MV-4-11 (cell line): ENCODE measurements at regions not wholly inside any gene's neighbourhood (a gene's known extent, or its start where the extent isn't known, plus 50 kb on each side); places are given as distances from the start of the nearest gene placed in this dataset.
"Not testable (repeated sequence)": the region's sequence is repeated elsewhere in the genome, so short reads cannot be mapped to it uniquely, and the experiment has no call there.

Experiments used
- DNase-seq: peaks from one replicate; lab custom pipeline; 2025; lab: John Stamatoyannopoulos, UW

- DNase-seq, result no peak
Measured at GRCh38 chr18:22043837-22044236, 125.6 kb upstream of the GATA6 start.

- DNase-seq, result no peak
Measured at GRCh38 chr18:22044474-22045220, 124.7 kb upstream of the GATA6 start.

- DNase-seq, result no peak
Measured at GRCh38 chr18:22045221-22045918, 124.0 kb upstream of the GATA6 start.

- DNase-seq, result no peak
Measured at GRCh38 chr18:22046473-22046872, 122.9 kb upstream of the GATA6 start.

GRCh38 chr18:22047485-22047884 lies 121.9 kb upstream of the GATA6 start:
- DNase-seq, result no peak

- DNase-seq, result no peak
Measured at GRCh38 chr18:22048221-22048620, 121.2 kb upstream of the GATA6 start.

- no peak for DNase-seq
Measured at GRCh38 chr18:22048932-22049615, 120.3 kb upstream of the GATA6 start.

- no peak for DNase-seq
Measured at GRCh38 chr18:22052405-22053105, 116.8 kb upstream of the GATA6 start.

GRCh38 chr18:22055466-22056238 lies 113.7 kb upstream of the GATA6 start:
- no peak for DNase-seq

GRCh38 chr18:22056950-22057349 lies 112.4 kb upstream of the GATA6 start:
- DNase-seq, result no peak

GRCh38 chr18:22057908-22058527 lies 111.4 kb upstream of the GATA6 start:
- no peak for DNase-seq

- no peak for DNase-seq
Measured at GRCh38 chr18:22060361-22060760, 109.0 kb upstream of the GATA6 start.

GRCh38 chr18:22063102-22063501 lies 106.3 kb upstream of the GATA6 start:
- no peak for DNase-seq

- DNase-seq, result no peak
Measured at GRCh38 chr18:22063672-22064071, 105.7 kb upstream of the GATA6 start.

- DNase-seq, result no peak
Measured at GRCh38 chr18:22064581-22064980, 104.8 kb upstream of the GATA6 start.

- no peak for DNase-seq
Measured at GRCh38 chr18:22065311-22065710, 104.1 kb upstream of the GATA6 start.

GRCh38 chr18:22066083-22066485 lies 103.3 kb upstream of the GATA6 start:
- DNase-seq, result no peak

- no peak for DNase-seq
Measured at GRCh38 chr18:22067109-22067508, 102.3 kb upstream of the GATA6 start.

- no peak for DNase-seq
Measured at GRCh38 chr18:22067682-22068081, 101.7 kb upstream of the GATA6 start.

GRCh38 chr18:22068784-22069183 lies 100.6 kb upstream of the GATA6 start:
- not testable (repeated sequence) for DNase-seq

GRCh38 chr18:22069916-22070315 lies 99.5 kb upstream of the GATA6 start:
- no peak for DNase-seq
